DND-41 (cell line): ENCODE measurements at regions not wholly inside any gene's neighbourhood (a gene's known extent, or its start where the extent isn't known, plus 50 kb on each side); places are given as distances from the start of the nearest gene placed in this dataset.
A peak's percentile ranks its signal among the peaks of the same experiment; 100 is the strongest.

Source experiments
- ATAC-seq: fragments of 200-7000 bp; cut with Tn5 transposase; 3 replicates; pipeline ENCODE4 v1.9.1; 2021; ENCODE audit warnings: low read depth; ENCODE audit not compliant: insufficient read depth
- DNase-seq: peaks from one replicate; pipeline ENCODE4 v3.0.0-alpha.2; 2020
- H2AFZ ChIP-seq: 2 replicates; pipeline ENCODE4 v1.6.0; 2012; ENCODE audit warnings: low read depth, low read length
- H3K27ac ChIP-seq: 2 replicates; pipeline ENCODE4 v1.5.1; 2012; ENCODE audit warnings: low read length, inconsistent platforms
- H3K27me3 ChIP-seq: fragments of 200-600 bp; sonication (generic); 2 replicates; pipeline ENCODE4 v1.6.0; 2012; ENCODE audit warnings: low read length, mild to moderate bottlenecking, inconsistent platforms; ENCODE audit not compliant: insufficient read depth, poor library complexity
- H3K36me3 ChIP-seq: 2 replicates; pipeline ENCODE4 v1.5.1; 2012; ENCODE audit warnings: low read length, inconsistent platforms; ENCODE audit not compliant: insufficient read depth
- H3K4me1 ChIP-seq: 2 replicates; pipeline ENCODE4 v1.5.1; 2012; ENCODE audit warnings: mild to moderate bottlenecking, low read length; ENCODE audit not compliant: insufficient read depth
- H3K4me2 ChIP-seq: 2 replicates; pipeline ENCODE4 v1.6.0; 2012; ENCODE audit warnings: mild to moderate bottlenecking, moderate library complexity, low read length, inconsistent platforms; ENCODE audit not compliant: insufficient read depth
- H3K4me3 ChIP-seq, 2 experiments: fragments of 200-600 bp in 1 of 2; shearing (Covaris generic) in 1 of 2; 2 replicates each; pipeline ENCODE4 v1.5.1; 2012 to 2016; ENCODE audit warnings: inconsistent platforms in 2 of 2, low read length in 2 of 2, mild to moderate bottlenecking in 2 of 2, low read depth in 1 of 2, moderate library complexity in 1 of 2
- H3K79me2 ChIP-seq: 2 replicates; pipeline ENCODE4 v1.6.0; 2012; ENCODE audit warnings: low read length, inconsistent platforms; ENCODE audit not compliant: insufficient read depth
- H3K9ac ChIP-seq: 2 replicates; pipeline ENCODE4 v1.6.0; 2012; ENCODE audit warnings: low read depth, mild to moderate bottlenecking, inconsistent platforms, low read length, moderate library complexity
- H3K9me3 ChIP-seq: 2 replicates; pipeline ENCODE4 v1.5.1; 2012; ENCODE audit warnings: low read length, moderate library complexity, mild to moderate bottlenecking, inconsistent platforms; ENCODE audit not compliant: insufficient read depth, severe bottlenecking
- H4K20me1 ChIP-seq: 2 replicates; pipeline ENCODE4 v1.6.0; 2012; ENCODE audit warnings: low read length; ENCODE audit not compliant: insufficient read depth
- CTCF ChIP-seq: IDR thresholded peaks from 2 replicates; pipeline ENCODE4 v1.5.1; 2012; ENCODE audit warnings: borderline replicate concordance, low read length, moderate library complexity, mild to moderate bottlenecking; ENCODE audit not compliant: poor library complexity, severe bottlenecking; ENCODE audit errors: extremely low read depth
- EZH2 ChIP-seq: IDR thresholded peaks from 3 replicates; pipeline ENCODE4 v1.6.1; 2012; ENCODE audit warnings: borderline replicate concordance, low read depth, mild to moderate bottlenecking, moderate library complexity, low read length, inconsistent platforms; ENCODE audit not compliant: severe bottlenecking

- H4K20me1 ChIP-seq, result no peaks in the 10 kb centered on the region
- TF ChIP-seq CTCF, result no peak
- no peak for TF ChIP-seq EZH2
Measured at GRCh38 chr2:195606179-195606578, 50.8 kb upstream of the SLC39A10 start.

GRCh38 chr2:195604706-195605105 lies 52.3 kb upstream of the SLC39A10 start:
- TF ChIP-seq EZH2 (no peak), CTCF (no peak)
- H3K79me2 ChIP-seq, result no peaks in the 10 kb centered on the region
- no peaks in the 10 kb centered on the region for H3K4me1 ChIP-seq
- no peak overlapping the region for H3K4me3 ChIP-seq
- no peaks in the 10 kb centered on the region for H4K20me1 ChIP-seq
- H3K4me2 ChIP-seq, result no peak overlapping the region
- ATAC-seq, result no peak
- no peak overlapping the region for H3K9ac ChIP-seq
- no peak overlapping the region for H3K27ac ChIP-seq
- no peak for DNase-seq
- no peaks in the 10 kb centered on the region for H3K9me3 ChIP-seq
- no peaks in the 10 kb centered on the region for H3K27me3 ChIP-seq
- H3K36me3 ChIP-seq, result no peaks in the 10 kb centered on the region; the same call in 1 of the 2 replicates
- no peak overlapping the region for H2AFZ ChIP-seq

More at GRCh38 chr2:195606179-195606578, 50.8 kb upstream of the SLC39A10 start:
- H3K36me3 ChIP-seq, result no peaks in the 10 kb centered on the region; the same call in 1 of the 2 replicates
- H3K4me2 ChIP-seq, result no peak overlapping the region
- no peaks in the 10 kb centered on the region for H3K79me2 ChIP-seq
- ATAC-seq, result no peak
- H3K4me1 ChIP-seq, result no peaks in the 10 kb centered on the region
- no peak overlapping the region for H3K9ac ChIP-seq
- DNase-seq, result no peak
- H3K27ac ChIP-seq, result no peak overlapping the region
- no peaks in the 10 kb centered on the region for H3K27me3 ChIP-seq
- H3K4me3 ChIP-seq, result no peak overlapping the region
- no peaks in the 10 kb centered on the region for H3K9me3 ChIP-seq
- H2AFZ ChIP-seq, result no peak overlapping the region

GRCh38 chr2:195603998-195604397 lies 53.0 kb upstream of the SLC39A10 start:
- H2AFZ ChIP-seq, result no peak overlapping the region
- H3K4me1 ChIP-seq, result no peaks in the 10 kb centered on the region

More at GRCh38 chr2:195603998-195604397, 53.0 kb upstream of the SLC39A10 start:
- 0 out of 2 replicates have a peak overlapping the region, but pooled peaks have one; percentile 14 for H3K27ac ChIP-seq
- H3K36me3 ChIP-seq, result no peaks in the 10 kb centered on the region; the same call in 1 of the 2 replicates
- H4K20me1 ChIP-seq, result no peaks in the 10 kb centered on the region
- H3K4me3 ChIP-seq, result no peak overlapping the region
- no peak for TF ChIP-seq CTCF
- no peak for TF ChIP-seq EZH2
- H3K79me2 ChIP-seq, result no peaks in the 10 kb centered on the region
- DNase-seq, result no peak
- H3K27me3 ChIP-seq, result no peaks in the 10 kb centered on the region
- H3K9ac ChIP-seq, result no peak overlapping the region
- no peaks in the 10 kb centered on the region for H3K9me3 ChIP-seq
- no peak for ATAC-seq
- no peak overlapping the region for H3K4me2 ChIP-seq
